GM18870 (cell line): ENCODE measurements at regions not wholly inside any gene's neighbourhood (a gene's known extent, or its start where the extent isn't known, plus 50 kb on each side); places are given as distances from the start of the nearest gene placed in this dataset.

Experiments used
- ATAC-seq: cut with Tn5 transposase; IDR thresholded peaks from one replicate; pipeline ENCODE4 v1.9.1; 2021; ENCODE audit warnings: moderate library complexity; ENCODE audit not compliant: unreplicated experiment

DNA sequence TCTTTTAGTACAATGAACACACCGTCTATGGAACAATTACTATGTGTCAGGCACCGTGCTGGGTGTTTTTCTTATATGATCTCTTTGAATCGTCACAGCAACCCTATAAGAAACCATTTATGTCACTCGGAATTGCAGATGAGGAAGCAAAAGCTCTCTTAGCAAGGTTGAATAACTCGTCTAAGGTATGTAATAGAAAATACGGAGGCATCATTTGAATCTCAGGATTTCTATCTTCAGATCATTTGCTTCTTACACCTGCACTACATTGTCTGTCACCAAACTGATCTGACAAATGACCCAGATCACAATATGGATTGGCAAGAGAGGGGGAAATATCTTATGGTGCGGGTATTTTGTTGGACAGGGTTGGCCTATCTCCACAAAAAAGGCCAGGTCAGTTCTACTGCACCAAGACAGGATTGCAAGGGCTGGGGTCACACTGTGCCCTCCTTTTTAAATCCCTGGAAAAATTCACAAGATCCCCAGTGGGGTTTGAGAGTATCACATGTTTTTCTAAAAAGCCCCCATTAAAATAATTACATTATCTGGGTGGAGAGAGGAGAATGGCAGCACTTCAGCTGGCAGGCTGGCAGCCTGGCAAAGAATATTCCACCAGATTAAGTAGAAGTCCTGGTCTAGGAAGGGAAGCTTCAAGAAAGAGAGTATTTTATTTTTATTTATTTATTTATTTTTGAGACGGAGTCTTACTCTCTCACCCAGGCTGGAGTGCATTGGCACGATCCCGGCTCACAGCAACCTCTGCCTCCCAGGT is 110.7 kb upstream of the CLMP start:
- ATAC-seq: no peak

DNA sequence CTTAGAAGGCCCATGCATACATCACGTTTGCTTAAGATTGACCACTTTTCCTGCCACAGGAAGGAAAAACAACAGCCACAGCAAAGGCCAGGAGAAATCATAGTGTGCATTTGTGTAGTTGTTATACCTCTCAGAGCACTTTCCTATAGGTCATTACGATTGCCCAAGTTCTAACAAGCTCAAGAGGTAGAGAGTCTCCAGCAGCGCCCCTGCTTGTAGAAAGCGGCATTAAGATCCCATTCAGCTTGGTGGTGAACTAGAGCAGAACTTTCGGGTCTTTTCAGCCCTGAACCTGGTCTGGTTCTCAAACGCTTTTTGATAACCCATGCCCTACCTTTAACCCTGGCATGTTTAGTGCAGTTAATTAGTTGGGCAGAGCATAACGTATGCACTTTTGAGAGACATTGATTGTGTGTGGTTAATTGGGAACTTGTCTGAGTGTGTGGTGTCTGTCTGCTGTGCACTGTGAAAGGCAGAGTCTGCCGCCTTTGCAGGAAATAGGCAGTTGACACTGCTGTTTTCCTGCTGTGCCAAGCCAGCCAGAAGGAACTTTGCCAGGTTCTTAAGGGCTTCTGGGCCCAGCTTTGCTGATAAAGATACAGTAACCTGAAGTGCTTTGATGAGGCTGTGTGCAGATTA is 109.9 kb upstream of the CLMP start:
- ATAC-seq: no peak

DNA sequence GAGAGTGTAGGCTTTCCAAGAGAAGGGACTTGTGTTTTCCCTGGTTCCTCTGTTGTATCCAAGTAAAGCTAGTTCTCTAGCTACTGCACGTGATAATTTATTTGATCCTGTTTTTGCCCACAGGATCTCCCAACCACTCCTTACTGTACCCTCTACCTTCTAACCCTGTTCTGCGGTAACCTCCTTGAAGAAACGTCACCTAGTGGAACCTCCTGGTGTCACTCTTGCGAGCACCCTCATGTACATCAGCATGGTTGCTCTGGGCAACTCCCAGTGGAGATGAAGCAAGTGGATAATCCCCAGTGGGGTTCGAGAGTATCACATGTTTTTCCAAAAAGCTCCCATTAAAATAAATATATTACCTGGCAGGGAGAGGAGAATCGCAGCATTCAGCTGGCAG is 108.9 kb upstream of the CLMP start:
- ATAC-seq: no peak

DNA sequence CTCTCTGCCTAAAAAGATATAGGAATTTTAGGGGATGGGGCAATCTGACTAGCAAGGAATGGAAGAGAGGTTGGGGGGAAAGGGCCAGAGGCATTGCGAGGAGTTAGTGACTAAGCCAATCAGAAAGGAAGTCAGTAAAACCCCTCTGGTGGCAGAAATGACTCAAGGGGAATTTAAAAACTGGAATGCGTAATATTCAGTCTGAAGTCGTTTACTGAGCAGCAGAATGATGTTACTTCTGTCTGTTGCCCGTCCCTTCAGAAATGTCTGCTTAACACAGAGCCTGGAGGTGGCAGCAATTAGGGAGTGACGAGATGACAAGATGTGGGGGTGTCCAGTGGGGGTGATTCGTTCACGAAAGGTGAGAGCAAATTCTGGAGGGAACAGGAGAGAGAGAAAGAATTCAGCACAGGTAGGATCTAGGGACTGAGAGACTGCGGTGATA is 107.7 kb upstream of the CLMP start:
- ATAC-seq: peak; percentile 64

DNA sequence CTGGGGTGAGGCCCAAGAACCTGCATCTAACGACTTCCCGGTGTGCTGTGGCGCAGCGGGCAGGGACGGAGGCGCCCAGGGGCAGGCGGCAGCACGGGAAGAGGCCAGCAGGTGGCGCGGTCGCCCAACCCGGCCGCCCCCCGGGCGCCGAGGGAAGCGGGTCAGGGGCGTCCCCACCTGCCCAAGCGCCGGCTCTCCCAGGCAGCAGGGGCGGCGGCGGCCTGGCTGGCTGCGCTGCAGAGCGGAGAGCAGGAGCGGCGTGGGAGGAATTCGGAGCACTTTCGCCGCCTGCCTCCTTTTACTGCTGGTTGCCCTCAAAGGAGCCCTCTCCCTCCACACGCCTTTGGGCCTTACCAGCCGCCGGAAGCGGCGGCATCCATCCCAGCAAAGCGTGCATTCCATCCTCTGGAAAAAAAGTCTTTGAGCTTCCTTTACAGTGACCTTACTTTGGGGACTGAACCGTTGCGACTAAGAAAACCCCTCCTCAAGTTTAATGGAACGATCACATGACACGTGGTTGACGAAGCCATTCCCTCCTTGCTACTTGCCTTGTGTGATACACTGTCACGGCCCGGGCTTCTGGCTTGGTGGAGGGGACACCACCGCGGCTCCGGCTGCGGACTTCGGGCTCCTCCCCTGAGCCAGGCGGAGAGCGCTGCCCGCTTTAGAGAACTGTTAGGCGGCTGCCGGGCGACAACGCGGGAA is 106.8 kb upstream of the CLMP start:
- ATAC-seq: no peak

DNA sequence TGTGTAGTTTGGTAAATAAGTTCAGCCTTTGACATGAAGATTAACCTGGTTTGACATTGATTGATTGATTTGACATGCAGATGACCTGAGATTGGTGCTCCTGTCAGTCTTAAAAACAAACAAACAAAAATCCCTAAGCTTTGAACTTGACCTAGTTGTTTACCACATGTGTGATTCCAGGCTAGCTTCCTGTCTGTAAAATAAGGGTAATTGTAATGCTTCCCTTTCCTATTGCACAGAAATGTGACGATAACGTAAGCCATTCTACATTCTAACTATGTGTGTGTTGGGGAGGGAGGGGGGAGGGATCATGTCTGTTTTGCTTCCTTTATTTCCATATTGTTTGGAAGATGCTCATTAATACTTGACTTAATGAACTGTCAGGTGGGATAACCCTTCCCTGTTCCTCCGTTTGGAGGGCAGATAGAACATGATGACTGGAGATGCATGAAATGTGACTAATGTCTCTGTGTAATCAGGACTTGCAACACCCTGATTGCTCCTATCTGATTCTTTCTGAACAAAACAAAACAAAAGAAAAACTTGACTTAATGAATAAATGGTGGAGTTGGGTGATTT is 106.1 kb upstream of the CLMP start:
- no peak for ATAC-seq

DNA sequence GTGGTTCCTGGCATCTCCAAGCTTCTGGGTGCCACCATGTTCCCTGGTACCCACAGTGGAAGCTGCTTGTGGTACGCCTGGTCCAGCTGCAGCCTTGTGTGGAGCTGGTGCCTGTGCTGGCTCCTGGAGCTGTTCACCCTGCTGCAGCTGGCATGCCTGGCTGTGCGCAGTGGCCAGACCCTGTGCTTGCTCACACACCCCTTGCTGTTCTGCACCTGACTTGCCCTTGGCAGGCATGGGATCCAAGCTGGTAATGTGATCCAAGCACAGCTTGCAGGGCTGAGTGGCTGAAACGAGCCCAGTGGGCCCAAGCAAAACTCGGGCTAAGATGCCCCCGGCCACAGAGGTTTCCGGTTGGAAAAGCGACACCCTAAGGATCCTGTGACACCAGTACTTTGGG is 104.7 kb upstream of the CLMP start:
- ATAC-seq: no peak

DNA sequence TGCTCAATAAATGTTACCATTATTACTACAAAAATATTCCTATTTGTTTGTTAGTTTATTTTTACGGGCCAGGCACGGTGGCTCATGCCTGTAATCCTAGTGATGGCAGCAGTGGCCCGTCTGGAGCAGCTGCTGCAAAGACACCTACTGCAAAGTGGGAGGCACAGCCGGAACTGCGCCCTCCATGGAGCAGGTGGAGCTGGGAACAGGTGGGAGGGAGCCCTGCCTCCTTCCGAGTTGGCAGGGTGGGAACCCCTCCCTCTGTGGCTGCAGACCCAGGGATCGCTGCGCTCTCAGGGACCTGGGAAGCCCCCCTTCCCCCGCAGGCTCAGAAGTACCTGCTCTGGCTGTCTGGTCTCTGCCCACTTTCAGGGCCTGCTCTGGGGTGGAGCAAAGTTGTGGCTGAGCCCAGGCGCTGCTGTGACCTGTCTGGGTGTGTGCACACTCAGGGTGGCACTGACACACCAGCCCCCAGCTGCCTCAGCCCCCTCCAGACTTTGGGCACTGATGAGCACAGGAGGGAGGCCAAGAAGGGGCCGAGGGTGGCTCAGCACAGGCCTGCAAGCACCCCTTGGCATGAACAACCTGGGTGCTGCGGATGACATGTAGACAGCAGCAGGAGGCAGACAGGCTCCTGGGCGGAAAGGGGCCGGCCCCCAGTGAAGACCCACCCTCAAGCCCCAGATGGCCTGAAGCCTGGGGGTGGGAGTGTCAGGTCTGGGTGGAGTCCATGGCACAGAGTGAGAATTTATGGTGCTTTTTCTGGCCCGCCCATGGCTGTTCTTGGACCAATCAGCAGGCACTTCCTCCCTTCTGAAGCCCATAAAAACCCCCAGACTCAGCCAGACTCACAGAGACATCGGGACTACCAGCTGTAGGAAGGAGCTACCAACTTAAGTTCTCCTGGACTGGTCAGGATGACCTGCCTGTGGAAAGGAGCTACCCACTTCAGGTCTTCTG is 103.7 kb upstream of the CLMP start:
- no peak for ATAC-seq

DNA sequence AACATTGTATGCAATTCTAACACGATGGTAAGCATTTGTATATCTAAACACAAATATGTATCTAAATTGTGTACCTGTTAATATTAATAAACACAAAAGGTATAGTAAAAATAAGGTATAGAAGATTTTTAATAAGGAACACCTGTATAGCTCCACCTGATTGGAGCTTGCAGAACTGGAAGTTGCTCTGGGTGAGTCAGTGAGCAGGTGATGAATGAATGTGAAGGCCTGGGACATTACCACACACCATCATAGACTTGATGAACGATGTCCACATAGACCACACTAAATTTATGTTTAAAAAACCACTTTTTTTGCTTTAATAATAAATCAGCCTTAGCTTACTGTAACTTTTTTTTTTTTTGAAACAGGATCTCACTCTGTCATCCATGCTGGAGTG is 97.6 kb upstream of the CLMP start:
- no peak for ATAC-seq

DNA sequence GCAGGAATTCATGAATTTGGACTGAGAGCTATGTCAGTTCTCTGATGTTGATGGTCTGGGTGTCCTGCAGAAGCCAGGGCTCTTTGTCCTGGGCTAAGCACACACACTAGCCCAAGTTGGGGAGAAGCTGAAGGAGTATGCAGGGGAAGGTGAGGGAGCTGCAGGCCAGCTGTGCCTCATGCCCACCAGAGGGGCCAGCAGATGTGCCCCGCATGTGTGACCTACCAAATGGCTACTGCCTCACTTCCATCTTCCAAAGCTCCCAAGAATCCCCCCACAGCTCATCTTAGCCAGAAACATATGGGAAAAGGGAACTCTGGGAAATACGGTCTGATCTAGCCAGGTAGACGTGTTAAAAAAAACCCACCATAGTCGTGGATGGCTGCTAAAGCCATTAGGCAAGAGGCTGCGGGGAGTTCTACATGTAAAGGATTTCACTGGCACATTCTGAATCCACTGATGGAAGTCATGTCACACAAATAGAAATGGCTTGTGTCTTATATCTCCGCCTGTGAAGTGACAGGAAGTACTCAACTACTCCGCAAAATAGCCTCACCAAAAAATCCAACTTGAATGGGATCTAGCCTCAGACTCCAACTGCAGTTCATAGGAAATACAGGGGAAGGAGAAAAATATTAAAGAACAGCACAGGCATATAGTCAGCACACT is 96.3 kb upstream of the CLMP start:
- no peak for ATAC-seq

DNA sequence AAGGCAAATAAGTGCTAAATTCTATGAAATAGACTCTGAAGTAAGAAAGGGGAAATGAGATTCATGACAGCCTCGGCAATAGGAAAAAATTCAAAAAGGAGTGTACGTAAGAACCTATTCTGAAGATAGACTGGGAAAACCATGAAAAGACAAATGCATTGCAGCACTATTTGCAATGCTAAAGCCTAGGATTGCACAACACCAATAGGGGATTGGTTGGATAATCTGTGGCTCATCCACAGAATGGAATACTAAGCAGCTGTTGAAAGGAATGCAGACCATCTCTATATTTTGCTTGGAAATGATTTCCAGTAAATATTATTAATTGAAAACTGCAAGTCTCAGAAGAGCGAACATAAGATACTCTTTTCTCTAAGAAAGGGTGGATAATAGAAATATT is 91.7 kb upstream of the CLMP start:
- ATAC-seq: no peak

DNA sequence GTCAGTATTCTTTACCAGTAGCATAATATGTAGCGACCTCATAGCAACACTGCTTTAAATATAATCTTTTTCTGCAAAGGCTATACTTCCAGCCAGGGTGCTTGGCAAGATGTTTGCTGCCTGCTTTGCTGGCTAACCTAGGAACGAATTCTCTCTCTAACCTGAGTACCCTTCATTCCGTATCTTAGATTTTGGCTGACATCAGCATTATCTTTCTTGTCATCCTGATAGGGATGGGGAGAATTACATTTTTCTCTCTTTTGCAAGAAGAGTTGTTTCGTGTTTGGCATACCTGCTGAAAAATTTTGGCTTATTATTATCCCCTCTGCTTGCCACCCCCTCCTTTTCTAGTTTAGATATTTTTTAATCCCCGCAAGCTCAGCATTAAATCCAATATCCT is 91.2 kb upstream of the CLMP start:
- ATAC-seq: no peak

DNA sequence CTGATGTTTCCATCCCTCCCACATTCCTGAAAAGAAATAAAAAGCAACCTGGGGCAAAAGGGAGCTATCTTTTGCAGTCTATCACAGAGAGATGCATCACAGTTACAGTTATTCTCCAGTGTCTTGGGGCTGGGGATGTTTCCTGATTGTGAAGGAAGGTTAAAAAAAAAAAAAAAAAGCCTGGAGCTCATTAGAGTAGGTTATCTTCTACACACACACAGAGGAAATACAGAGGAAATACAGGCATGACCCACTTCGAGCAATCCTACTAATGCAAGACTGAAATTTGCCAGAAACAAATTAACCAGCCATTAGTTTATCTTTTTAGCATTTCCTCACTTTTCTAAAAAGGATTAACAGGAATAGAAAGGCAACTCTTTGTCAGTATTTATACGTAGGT is 89.4 kb upstream of the CLMP start:
- ATAC-seq: no peak

DNA sequence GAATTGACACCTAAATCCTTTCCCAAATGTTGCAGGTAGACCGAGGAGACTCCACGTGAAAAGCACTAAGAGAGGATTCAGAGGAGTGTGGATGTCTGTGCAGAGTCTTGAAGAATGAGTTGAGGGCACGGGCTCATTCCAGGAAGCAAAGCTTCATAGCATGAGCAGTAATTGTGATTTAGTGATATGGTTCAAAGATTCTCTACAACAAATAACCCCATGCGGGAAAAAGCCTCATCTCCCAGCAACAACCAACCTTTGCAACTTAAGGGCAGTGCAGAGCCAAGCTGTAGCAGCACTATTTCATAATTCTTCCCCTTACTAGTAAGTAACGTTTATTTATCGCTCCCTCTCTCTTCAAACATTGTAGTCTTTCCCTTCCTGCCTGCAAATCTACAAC is 87.5 kb upstream of the CLMP start:
- ATAC-seq: no peak

DNA sequence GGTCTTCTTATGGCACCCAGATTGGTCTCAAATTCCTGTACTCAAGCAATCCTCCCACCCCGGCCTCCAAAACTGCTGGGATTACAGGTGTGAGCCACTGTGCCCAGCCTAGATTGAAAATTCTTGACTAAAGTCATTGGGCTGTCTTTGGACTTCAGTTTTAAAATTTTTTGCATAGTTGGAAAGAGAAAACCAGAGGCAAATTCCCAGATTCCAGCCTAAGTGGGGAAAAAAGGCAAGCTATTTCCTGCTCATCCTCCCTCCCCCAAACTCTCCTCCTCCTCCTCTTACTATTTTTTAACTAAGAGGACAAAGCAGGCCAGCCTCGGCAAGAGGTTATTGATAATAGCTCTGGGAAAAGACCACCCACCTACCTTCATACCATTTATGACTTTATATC is 78.6 kb upstream of the CLMP start:
- ATAC-seq: no peak

DNA sequence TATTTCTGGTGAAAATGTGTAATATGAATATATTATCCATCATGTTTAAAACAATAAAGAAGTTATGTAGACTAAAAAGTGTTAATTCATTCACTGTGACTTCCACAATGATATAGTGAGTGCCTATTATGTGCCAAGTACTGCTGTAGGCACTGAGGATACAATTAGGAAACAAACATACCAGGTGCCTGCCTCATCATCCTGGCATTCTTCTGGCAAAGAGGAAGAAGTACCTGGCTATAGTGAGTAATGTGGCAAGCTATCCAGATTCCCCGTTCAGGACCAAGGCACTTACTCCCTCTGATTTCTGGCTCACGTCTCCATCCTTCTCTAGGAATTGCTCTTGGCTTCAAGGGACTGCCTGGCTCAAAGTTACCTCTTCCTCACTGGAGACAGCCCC is 77.5 kb upstream of the CLMP start:
- no peak for ATAC-seq

DNA sequence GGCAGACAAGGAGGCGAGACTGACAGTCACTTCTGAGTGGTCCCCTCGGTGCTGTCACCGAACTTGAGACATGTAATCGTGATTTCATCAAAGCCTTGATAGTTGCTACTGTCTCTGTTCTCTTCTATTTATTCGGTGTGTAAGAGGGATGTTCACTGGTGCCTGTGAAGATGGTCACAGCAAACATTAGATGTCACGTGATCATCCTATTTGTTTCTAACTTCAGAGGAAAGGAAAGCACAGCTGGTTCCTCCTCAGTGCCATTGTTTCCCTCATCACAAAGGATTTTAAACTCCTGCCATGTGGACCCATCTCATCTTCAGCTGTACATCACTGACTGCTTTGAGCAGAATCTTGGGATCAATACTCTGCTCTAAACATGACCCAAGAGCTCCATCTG is 73.1 kb upstream of the CLMP start:
- ATAC-seq: no peak

DNA sequence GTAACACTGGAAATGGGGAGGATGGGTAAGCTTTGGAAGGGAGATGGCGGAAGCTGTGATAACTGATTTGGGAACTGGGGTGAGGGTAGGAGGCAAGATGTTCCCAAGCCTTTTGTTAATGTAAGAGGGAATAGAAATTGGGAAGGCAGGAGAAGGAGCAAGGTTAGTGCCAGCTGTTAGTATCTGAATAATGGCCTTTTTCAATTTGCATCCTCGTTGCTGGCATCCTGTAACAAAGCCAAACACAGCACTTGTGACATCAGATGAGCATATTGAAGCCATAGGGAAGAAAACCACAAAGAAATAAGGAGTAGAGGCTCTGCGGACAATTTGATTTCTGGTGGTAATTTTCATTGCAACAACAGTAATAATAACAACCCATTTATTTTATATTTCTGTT is 70.9 kb upstream of the CLMP start:
- ATAC-seq: no peak

DNA sequence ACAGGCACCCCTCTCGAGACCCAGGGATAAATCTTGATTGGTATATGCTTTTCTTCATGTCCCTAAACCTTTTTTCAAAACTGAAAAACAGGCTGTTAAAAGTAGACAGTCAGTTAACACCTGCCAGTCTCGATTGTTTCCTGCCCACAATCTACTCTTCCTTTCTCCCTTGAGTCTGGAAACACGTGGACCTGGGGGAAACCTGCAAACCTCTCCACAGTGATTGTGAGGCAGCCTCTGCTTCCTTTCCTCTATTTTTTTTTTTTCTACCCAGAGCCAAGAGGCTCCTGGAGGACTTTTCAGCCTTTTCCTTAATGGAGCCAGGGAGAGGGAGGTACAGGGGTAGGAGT is 69.4 kb upstream of the CLMP start:
- ATAC-seq: no peak

DNA sequence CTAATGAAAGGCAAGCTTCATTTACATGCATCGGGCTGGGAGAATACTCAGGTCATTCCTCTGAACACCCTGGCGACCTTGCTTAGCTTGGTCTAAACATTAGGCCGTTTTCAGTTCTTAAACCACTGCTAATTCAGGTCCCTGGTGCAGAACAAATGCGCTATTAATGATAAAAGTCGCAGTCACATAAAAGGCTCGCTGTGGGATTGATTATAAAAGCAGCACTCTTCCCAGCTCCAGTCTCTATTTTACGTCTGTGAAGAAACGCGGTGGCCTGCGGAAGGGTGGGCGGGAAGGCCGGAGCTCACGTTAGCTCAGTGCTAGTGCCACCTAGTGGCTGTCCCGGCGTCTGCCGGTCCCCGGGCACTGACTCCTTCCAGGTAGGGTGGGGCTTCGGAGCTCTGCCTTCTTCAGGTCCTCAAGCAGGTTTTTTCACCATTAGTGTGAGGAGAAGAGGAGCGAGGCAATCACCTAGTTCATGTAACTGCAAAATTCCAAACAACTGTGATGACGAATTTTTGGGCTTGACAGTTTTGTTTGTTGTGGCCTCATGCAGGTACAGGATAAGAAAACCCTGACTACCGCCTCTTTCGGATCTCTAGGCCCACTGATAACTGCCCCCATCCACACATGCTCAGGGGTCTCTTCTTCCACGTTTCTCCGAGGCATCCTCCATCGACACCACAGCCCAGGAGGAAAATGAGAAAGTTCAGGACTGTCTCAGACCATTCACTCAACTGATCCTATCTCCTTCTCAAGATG is 66.5 kb upstream of the CLMP start:
- ATAC-seq: no peak
